Astrocyte (in vitro differentiated cells and primary cell): ENCODE measurements at regions not wholly inside any gene's neighbourhood (a gene's known extent, or its start where the extent isn't known, plus 50 kb on each side); places are given as distances from the start of the nearest gene placed in this dataset.
"Not testable (repeated sequence)": the region's sequence is repeated elsewhere in the genome, so short reads cannot be mapped to it uniquely, and the experiment has no call there.

Source experiments
- DNase-seq: peaks from one replicate; pipeline ENCODE4 v3.0.0-alpha.2; 2010; ENCODE audit warnings: low read depth
- FAIRE-seq: peaks from 2 replicates; lab custom pipeline; 2011; peaks lifted over from hg19 to GRCh38; lab: Jason Lieb, UNC
- H2AFZ ChIP-seq: 2 replicates; pipeline ENCODE4 v1.6.0; 2012; ENCODE audit warnings: low read depth, low read length, inconsistent platforms
- H3K27ac ChIP-seq: 2 replicates; pipeline ENCODE4 v1.5.1; 2011; ENCODE audit warnings: low read depth, low read length, inconsistent platforms
- H3K27me3 ChIP-seq: 2 replicates; pipeline ENCODE4 v1.6.0; 2011; ENCODE audit warnings: low read length, inconsistent platforms; ENCODE audit not compliant: insufficient read depth
- H3K36me3 ChIP-seq: 2 replicates; pipeline ENCODE4 v1.5.1; 2011; ENCODE audit warnings: low read length, inconsistent platforms; ENCODE audit not compliant: insufficient read depth
- H3K4me1 ChIP-seq: 2 replicates; pipeline ENCODE4 v1.5.1; 2011; ENCODE audit warnings: low read length, inconsistent platforms; ENCODE audit not compliant: insufficient read depth
- H3K4me2 ChIP-seq: 2 replicates; pipeline ENCODE4 v1.6.0; 2012; ENCODE audit warnings: low read length, inconsistent platforms
- H3K4me3 ChIP-seq: 2 replicates; pipeline ENCODE4 v1.5.1; 2011; ENCODE audit warnings: low read depth, mild to moderate bottlenecking, low read length, inconsistent platforms; ENCODE audit not compliant: insufficient read depth
- H3K79me2 ChIP-seq: 2 replicates; pipeline ENCODE4 v1.6.0; 2012; ENCODE audit warnings: mild to moderate bottlenecking, low read length, inconsistent platforms; ENCODE audit not compliant: insufficient read depth
- H3K9ac ChIP-seq: 2 replicates; pipeline ENCODE4 v1.6.0; 2012; ENCODE audit warnings: mild to moderate bottlenecking, low read length, inconsistent platforms
- H3K9me3 ChIP-seq: 2 replicates; pipeline ENCODE4 v1.5.1; 2012; ENCODE audit warnings: low read depth, mild to moderate bottlenecking, low read length, inconsistent platforms; ENCODE audit not compliant: insufficient read depth
- H4K20me1 ChIP-seq: 2 replicates; pipeline ENCODE4 v1.6.0; 2012; ENCODE audit warnings: low read length, inconsistent platforms; ENCODE audit not compliant: insufficient read depth
- H3K27ac Mint-ChIP-seq: one replicate; pipeline ENCODE4 v1.8.0; 2021; ENCODE audit warnings: mild to moderate bottlenecking, mixed read lengths; ENCODE audit not compliant: unreplicated experiment
- H3K27me3 Mint-ChIP-seq: one replicate; pipeline ENCODE4 v1.8.0; 2021; ENCODE audit warnings: low read depth, mixed read lengths; ENCODE audit not compliant: unreplicated experiment
- H3K36me3 Mint-ChIP-seq: one replicate; pipeline ENCODE4 v1.8.0; 2021; ENCODE audit warnings: low read depth, mixed read lengths; ENCODE audit not compliant: unreplicated experiment
- H3K4me1 Mint-ChIP-seq: one replicate; pipeline ENCODE4 v1.8.0; 2021; ENCODE audit warnings: low read depth, mixed read lengths; ENCODE audit not compliant: unreplicated experiment
- H3K4me3 Mint-ChIP-seq: one replicate; pipeline ENCODE4 v1.8.0; 2021; ENCODE audit warnings: mild to moderate bottlenecking, moderate library complexity, mixed read lengths; ENCODE audit not compliant: unreplicated experiment
- H3K9me3 Mint-ChIP-seq: one replicate; pipeline ENCODE4 v1.8.0; 2021; ENCODE audit warnings: mild to moderate bottlenecking, mixed read lengths; ENCODE audit not compliant: unreplicated experiment
- EZH2 ChIP-seq: IDR thresholded peaks from 2 replicates; pipeline ENCODE4 v1.6.1; 2012; ENCODE audit warnings: mild to moderate bottlenecking, low read length, inconsistent platforms; ENCODE audit not compliant: insufficient read depth
- TF ChIP-seq, protein P1 (sequence below): IDR thresholded peaks from 2 replicates; pipeline ENCODE4 v1.5.1; 2011; ENCODE audit warnings: low read depth, mild to moderate bottlenecking, inconsistent platforms, low read length, moderate library complexity; ENCODE audit not compliant: insufficient read depth

DNA sequence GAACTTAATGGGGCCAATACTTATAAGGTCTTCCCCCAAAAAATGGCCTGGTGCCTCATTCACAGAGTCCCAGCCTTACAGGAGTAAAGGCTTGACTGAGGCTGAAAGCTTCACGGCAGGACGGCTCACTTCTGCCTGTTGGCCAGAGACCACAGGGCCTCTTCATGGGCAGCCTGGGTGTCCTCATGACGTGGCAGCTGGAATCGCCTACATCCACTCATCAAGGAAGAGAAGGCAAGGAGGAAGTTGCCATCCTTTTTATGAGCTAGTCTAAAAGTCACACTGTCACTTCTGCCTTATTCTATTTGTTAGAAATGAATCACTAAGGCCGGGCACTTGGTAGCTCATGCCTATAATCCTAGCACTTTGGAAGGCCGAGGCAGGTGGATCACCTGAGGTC is 89.3 kb upstream of the DGKG start:
- FAIRE-seq (no peak), DNase-seq (no peak)
- H3K36me3 ChIP-seq = no peaks in the 10 kb centered on the region
- peaks cover 10% of the 10 kb centered on the region for H3K4me1 Mint-ChIP-seq
- no peak overlapping the region for H3K27ac Mint-ChIP-seq
- no peaks in the 10 kb centered on the region for H4K20me1 ChIP-seq
- no peak overlapping the region for H3K4me3 Mint-ChIP-seq
- TF ChIP-seq EZH2 = no peak
- H3K9me3 Mint-ChIP-seq = no peaks in the 10 kb centered on the region
- no peaks in the 10 kb centered on the region for H3K36me3 Mint-ChIP-seq
- H2AFZ ChIP-seq = no peak overlapping the region
- no peak overlapping the region for H3K27ac ChIP-seq
- H3K9me3 ChIP-seq = no peaks in the 10 kb centered on the region
- H3K9ac ChIP-seq = no peak overlapping the region
- no peaks in the 10 kb centered on the region for H3K79me2 ChIP-seq
- H3K27me3 Mint-ChIP-seq = peaks cover 9% of the 10 kb centered on the region
- H3K27me3 ChIP-seq = peaks cover 39% of the 10 kb centered on the region
- no peak overlapping the region for H3K4me2 ChIP-seq
- peaks cover 11% of the 10 kb centered on the region for H3K4me1 ChIP-seq
- H3K4me3 ChIP-seq = no peak overlapping the region

DNA sequence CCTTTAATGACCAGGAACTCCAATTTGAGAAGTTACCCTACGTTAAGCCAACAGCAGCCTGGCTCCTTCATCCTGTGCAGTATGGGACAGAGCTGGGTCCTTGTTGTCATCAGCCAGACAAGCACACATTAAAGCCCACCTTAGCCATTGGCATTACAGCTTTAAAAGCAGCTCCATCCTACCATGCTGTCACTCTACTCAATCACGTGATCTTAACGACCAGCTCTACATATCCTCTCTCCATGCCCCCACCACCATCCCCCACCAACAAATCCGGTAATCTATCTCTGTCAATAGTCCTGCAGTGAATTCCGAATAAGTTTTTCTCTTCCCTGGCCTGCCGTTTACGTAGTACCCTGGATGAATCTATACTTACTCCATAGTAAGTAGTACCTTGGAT is 82.9 kb upstream of the DGKG start:
- no peak overlapping the region for H3K4me3 ChIP-seq
- H3K36me3 ChIP-seq = no peaks in the 10 kb centered on the region
- H3K27ac Mint-ChIP-seq = no peak overlapping the region
- no peak overlapping the region for H3K4me3 Mint-ChIP-seq
- H3K4me2 ChIP-seq = no peak overlapping the region
- no peaks in the 10 kb centered on the region for H3K9me3 ChIP-seq
- peaks cover 1% of the 10 kb centered on the region for H3K4me1 Mint-ChIP-seq
- no peak overlapping the region for H2AFZ ChIP-seq
- H3K79me2 ChIP-seq = no peaks in the 10 kb centered on the region
- H3K27me3 ChIP-seq = peaks cover 25% of the 10 kb centered on the region
- no peaks in the 10 kb centered on the region for H3K4me1 ChIP-seq
- H4K20me1 ChIP-seq = no peaks in the 10 kb centered on the region
- FAIRE-seq (no peak), DNase-seq (no peak)
- H3K27ac ChIP-seq = no peak overlapping the region
- H3K9ac ChIP-seq = no peak overlapping the region
- no peak for TF ChIP-seq EZH2
- TF ChIP-seq, protein P1, sequence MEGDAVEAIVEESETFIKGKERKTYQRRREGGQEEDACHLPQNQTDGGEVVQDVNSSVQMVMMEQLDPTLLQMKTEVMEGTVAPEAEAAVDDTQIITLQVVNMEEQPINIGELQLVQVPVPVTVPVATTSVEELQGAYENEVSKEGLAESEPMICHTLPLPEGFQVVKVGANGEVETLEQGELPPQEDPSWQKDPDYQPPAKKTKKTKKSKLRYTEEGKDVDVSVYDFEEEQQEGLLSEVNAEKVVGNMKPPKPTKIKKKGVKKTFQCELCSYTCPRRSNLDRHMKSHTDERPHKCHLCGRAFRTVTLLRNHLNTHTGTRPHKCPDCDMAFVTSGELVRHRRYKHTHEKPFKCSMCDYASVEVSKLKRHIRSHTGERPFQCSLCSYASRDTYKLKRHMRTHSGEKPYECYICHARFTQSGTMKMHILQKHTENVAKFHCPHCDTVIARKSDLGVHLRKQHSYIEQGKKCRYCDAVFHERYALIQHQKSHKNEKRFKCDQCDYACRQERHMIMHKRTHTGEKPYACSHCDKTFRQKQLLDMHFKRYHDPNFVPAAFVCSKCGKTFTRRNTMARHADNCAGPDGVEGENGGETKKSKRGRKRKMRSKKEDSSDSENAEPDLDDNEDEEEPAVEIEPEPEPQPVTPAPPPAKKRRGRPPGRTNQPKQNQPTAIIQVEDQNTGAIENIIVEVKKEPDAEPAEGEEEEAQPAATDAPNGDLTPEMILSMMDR = no peak
- H3K9me3 Mint-ChIP-seq = peaks cover 2% of the 10 kb centered on the region
- H3K27me3 Mint-ChIP-seq = peaks cover 8% of the 10 kb centered on the region
- no peaks in the 10 kb centered on the region for H3K36me3 Mint-ChIP-seq

DNA sequence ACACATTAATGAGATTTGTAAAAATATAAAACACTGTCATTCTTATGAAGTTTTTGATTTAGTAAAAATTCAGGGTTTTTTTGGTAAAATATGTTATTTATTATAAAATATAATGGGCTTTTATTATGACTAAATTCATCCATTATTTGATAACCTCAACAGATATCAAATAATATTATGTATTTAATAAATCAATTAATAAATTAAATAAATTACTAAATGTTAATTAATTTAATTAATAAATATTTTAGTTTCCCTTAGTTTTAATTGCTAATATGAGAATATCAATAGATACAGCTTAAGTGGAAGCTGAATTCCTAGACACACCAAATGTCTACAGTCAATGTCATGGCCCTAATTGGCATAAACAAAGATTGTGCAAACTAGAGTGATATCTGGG is 82.3 kb upstream of the DGKG start:
- H3K4me1 ChIP-seq = no peaks in the 10 kb centered on the region
- FAIRE-seq (no peak), DNase-seq (no peak)
- TF ChIP-seq, protein P1 = no peak
- TF ChIP-seq EZH2 = no peak
- H3K79me2 ChIP-seq = no peaks in the 10 kb centered on the region
- Mint-ChIP-seq H3K4me3 (no peak overlapping the region), H3K9me3 (peaks cover 2% of the 10 kb centered on the region), H3K36me3 (no peaks in the 10 kb centered on the region), H3K27me3 (peaks cover 8% of the 10 kb centered on the region), H3K4me1 (peaks cover 1% of the 10 kb centered on the region), H3K27ac (no peak overlapping the region)
- H3K4me2 ChIP-seq = no peak overlapping the region
- no peaks in the 10 kb centered on the region for H3K9me3 ChIP-seq
- H3K27ac ChIP-seq = no peak overlapping the region
- no peak overlapping the region for H2AFZ ChIP-seq
- no peak overlapping the region for H3K4me3 ChIP-seq
- H3K36me3 ChIP-seq = no peaks in the 10 kb centered on the region
- H4K20me1 ChIP-seq = no peaks in the 10 kb centered on the region
- H3K27me3 ChIP-seq = peaks cover 25% of the 10 kb centered on the region
- no peak overlapping the region for H3K9ac ChIP-seq

DNA sequence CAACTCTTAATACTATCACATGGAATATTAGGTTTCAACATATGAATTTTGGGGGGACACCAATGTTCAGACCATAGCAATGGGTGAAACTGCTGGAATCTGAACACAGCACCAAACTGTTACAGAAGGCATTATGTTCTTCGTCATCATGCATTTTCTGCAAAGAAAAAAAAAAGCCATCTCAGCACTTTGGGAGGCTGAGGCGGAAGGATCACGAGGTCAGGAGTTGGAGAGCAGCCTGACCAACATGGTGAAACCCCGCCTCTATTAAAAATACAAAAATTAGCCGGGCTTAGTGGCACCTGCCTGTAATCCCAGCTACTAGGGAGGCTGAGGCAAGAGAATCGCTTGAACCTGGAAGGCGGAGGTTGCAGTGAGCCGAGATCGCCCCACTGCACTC is 80.9 kb upstream of the DGKG start:
- peaks cover 19% of the 10 kb centered on the region for H3K27me3 ChIP-seq
- not testable (repeated sequence) for H3K36me3 Mint-ChIP-seq, H3K79me2 ChIP-seq, H3K9me3 Mint-ChIP-seq, H3K27me3 Mint-ChIP-seq, H3K9ac ChIP-seq, DNase-seq, H3K27ac ChIP-seq, FAIRE-seq, H3K4me1 ChIP-seq, H3K4me3 Mint-ChIP-seq, H3K36me3 ChIP-seq, H3K4me3 ChIP-seq, H3K9me3 ChIP-seq, H2AFZ ChIP-seq, H3K27ac Mint-ChIP-seq, H4K20me1 ChIP-seq, H3K4me1 Mint-ChIP-seq, H3K4me2 ChIP-seq
